Left ventricle myocardium inferior (tissue), 1 donor: ENCODE measurements at regions not wholly inside any gene's neighbourhood (a gene's known extent, or its start where the extent isn't known, plus 50 kb on each side); places are given as distances from the start of the nearest gene placed in this dataset.

Experiments used
- DNase-seq: peaks from one replicate; pipeline ENCODE4 v3.0.0-alpha.2; 2020
- H3K27ac ChIP-seq: fragments of 200-600 bp; replicated peaks from 2 replicates; pipeline ENCODE4 v1.8.0; 2021
- H3K27me3 ChIP-seq: fragments of 200-600 bp; 2 replicates; pipeline ENCODE4 v1.8.0; 2021; ENCODE audit warnings: low read depth
- H3K36me3 ChIP-seq: fragments of 200-600 bp; 2 replicates; pipeline ENCODE4 v1.8.0; 2021
- H3K4me1 ChIP-seq: fragments of 200-600 bp; 2 replicates; pipeline ENCODE4 v1.8.0; 2021
- H3K4me3 ChIP-seq: fragments of 200-600 bp; 2 replicates; pipeline ENCODE4 v1.8.0; 2021; ENCODE audit warnings: mild to moderate bottlenecking, moderate library complexity
- H3K9me3 ChIP-seq: fragments of 200-600 bp; replicated peaks from 2 replicates; pipeline ENCODE4 v1.8.0; 2021
- CTCF ChIP-seq: fragments of 200-600 bp; IDR thresholded peaks from 2 replicates; pipeline ENCODE4 v1.8.0; 2021; ENCODE audit warnings: antibody characterized with exemption, mild to moderate bottlenecking, borderline replicate concordance
- intact Hi-C: fragments of 100-400 bp; cut with micrococcal nuclease; formaldehyde crosslinking; loops from one replicate; pipeline ENCODE4 v1.11.0; 2022
- donor health status: DM: no; HTN: yes; CAD: no; lungs with severe emphysema.

DNA sequence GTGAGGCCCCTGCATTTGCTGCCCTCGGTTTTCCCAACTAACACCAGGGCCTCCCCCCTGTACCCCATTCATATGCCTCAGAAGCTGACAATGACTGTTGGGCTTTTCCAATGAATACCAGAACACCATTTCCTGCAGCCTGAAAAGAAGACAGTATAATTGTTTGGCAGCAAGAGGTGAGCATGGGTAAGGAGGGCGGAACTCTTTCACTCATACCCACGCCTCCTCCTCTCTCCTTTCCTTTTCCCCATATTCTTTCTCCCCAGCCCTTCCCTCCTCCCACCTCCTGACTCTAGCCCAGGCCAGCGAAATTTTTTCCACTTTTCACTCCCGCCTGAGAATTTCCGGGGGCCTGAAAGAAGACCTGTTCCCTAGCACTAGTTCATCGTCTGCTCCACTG is 58.0 kb upstream of the CHST1 start:
- H3K9me3 ChIP-seq: no peaks in the 10 kb centered on the region
- peaks cover 12% of the 10 kb centered on the region for H3K4me1 ChIP-seq
- DNase-seq: no peak
- H3K27ac ChIP-seq: no peak overlapping the region
- H3K27me3 ChIP-seq: no peaks in the 10 kb centered on the region
- TF ChIP-seq CTCF: no peak
- H3K4me3 ChIP-seq: no peak overlapping the region
- no peaks in the 10 kb centered on the region for H3K36me3 ChIP-seq
- intact Hi-C loops: no loop called here

GRCh38 chr11:45722144-45722543 is 56.7 kb upstream of the CHST1 start:
- TF ChIP-seq CTCF: no peak
- Histone ChIP-seq H3K4me3 (no peak overlapping the region), H3K4me1 (peaks cover 12% of the 10 kb centered on the region), H3K36me3 (no peaks in the 10 kb centered on the region), H3K27ac (no peak overlapping the region), H3K27me3 (no peaks in the 10 kb centered on the region), H3K9me3 (no peaks in the 10 kb centered on the region)
- DNase-seq: no peak
- intact Hi-C loops: no loop called here

GRCh38 chr11:45717526-45717925 is 52.1 kb upstream of the CHST1 start:
- H3K27ac ChIP-seq: no peak overlapping the region
- intact Hi-C loops: no loop called here
- H3K36me3 ChIP-seq: no peaks in the 10 kb centered on the region
- DNase-seq: no peak
- no peak overlapping the region for H3K4me3 ChIP-seq
- TF ChIP-seq CTCF: no peak
- H3K9me3 ChIP-seq: no peaks in the 10 kb centered on the region
- H3K4me1 ChIP-seq: no peaks in the 10 kb centered on the region
- no peaks in the 10 kb centered on the region for H3K27me3 ChIP-seq

DNA sequence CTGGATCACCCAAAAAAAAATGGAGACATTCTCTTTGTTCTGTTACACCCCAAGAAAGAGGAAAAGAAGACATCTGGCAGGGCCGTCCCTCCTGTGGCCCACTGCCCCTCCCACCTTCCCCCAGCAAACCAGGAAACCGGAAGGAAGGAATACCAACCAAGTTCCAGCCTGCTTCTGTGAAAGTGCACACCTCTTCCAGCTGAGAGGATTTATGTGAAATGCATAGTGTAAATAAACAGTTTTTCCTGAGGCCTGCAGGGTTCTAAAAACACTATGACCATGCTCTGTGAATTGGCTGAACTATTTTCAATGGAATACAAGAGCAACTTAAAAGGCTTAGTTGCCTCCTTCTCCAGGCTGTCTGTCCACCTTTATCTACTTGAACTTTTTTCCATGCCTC is 50.0 kb upstream of the CHST1 start:
- no peak overlapping the region for H3K27ac ChIP-seq
- no peak overlapping the region for H3K4me3 ChIP-seq
- H3K36me3 ChIP-seq: no peaks in the 10 kb centered on the region
- DNase-seq: no peak
- intact Hi-C loops: no loop called here
- TF ChIP-seq CTCF: no peak
- H3K9me3 ChIP-seq: no peaks in the 10 kb centered on the region
- no peaks in the 10 kb centered on the region for H3K4me1 ChIP-seq
- H3K27me3 ChIP-seq: no peaks in the 10 kb centered on the region
